ENCODE measurements at regions not wholly inside any gene's neighbourhood (a gene's known extent, or its start where the extent isn't known, plus 50 kb on each side); places are given as distances from the start of the nearest gene placed in this dataset.
A peak's percentile ranks its signal among the peaks of the same experiment; 100 is the strongest.

DNA sequence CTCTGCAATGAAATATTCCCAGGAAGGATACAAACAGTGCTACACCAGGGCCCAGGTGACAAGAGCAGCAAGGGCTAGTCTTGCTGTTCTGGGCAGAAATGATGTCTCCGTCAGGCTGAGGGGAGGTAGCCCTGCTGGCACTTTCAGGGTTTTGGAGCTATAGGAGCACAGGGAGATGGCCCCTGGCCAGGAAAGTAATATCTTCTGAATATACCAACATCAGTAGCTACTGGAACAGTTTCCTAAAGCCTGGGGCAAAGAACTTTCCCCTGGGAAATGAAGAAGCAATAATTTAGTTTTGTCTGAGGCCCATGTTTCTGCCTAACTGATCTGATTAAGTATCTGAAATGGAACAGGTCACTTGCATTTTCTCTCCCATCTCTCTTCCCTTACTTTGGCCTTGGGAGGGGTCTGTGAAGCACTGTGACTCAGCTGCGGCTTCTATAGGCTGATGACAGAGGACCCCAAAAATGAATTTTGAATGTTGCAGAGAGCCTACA lies 489.1 kb upstream of the PODXL start:
- H3K27me3 Mint-ChIP-seq (ENCODE audit: unreplicated experiment): no peaks in the 10 kb centered on the region
- DNase-seq: no peak
- no peaks in the 10 kb centered on the region for H3K9me3 Mint-ChIP-seq (ENCODE audit: unreplicated experiment)
- no peaks in the 10 kb centered on the region for H3K36me3 Mint-ChIP-seq (ENCODE audit: unreplicated experiment)
- no peak overlapping the region for H3K4me3 Mint-ChIP-seq (ENCODE audit: unreplicated experiment)
- H3K4me1 Mint-ChIP-seq (ENCODE audit: low read depth, unreplicated experiment): no peaks in the 10 kb centered on the region
- TF ChIP-seq, protein P1, sequence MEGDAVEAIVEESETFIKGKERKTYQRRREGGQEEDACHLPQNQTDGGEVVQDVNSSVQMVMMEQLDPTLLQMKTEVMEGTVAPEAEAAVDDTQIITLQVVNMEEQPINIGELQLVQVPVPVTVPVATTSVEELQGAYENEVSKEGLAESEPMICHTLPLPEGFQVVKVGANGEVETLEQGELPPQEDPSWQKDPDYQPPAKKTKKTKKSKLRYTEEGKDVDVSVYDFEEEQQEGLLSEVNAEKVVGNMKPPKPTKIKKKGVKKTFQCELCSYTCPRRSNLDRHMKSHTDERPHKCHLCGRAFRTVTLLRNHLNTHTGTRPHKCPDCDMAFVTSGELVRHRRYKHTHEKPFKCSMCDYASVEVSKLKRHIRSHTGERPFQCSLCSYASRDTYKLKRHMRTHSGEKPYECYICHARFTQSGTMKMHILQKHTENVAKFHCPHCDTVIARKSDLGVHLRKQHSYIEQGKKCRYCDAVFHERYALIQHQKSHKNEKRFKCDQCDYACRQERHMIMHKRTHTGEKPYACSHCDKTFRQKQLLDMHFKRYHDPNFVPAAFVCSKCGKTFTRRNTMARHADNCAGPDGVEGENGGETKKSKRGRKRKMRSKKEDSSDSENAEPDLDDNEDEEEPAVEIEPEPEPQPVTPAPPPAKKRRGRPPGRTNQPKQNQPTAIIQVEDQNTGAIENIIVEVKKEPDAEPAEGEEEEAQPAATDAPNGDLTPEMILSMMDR (IDR thresholded peaks at IDR 0.05; ENCODE audit: partially characterized antibody, unreplicated experiment): no peak
- no peak overlapping the region for H3K27ac Mint-ChIP-seq (ENCODE audit: unreplicated experiment)

DNA sequence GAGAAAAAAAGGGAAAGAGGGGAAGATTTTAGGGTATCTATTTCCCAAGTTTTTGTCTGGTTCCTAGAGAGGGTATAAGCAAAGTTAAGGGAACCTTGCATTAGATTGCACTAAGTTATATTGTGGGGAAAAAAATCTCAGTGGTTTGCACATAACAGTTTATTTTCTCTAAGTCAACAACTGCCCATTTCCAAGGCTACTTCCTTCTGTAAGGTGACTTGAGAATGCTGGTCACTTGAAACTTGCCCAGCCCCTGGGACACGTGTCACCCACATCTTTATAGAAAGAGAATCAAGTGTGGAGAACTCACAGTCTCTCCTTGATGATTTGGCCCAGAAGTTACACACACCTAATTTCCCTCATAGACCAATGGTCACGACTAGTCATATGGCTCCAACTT lies 488.6 kb upstream of the PODXL start:
- Mint-ChIP-seq H3K36me3 (ENCODE audit: unreplicated experiment) (no peaks in the 10 kb centered on the region), H3K4me3 (ENCODE audit: unreplicated experiment) (no peak overlapping the region), H3K27ac (ENCODE audit: unreplicated experiment) (no peak overlapping the region), H3K9me3 (ENCODE audit: unreplicated experiment) (no peaks in the 10 kb centered on the region), H3K4me1 (ENCODE audit: low read depth, unreplicated experiment) (no peaks in the 10 kb centered on the region), H3K27me3 (ENCODE audit: unreplicated experiment) (no peaks in the 10 kb centered on the region)
- DNase-seq: no peak
- TF ChIP-seq, protein P1 (IDR thresholded peaks at IDR 0.05; ENCODE audit: partially characterized antibody, unreplicated experiment): no peak

DNA sequence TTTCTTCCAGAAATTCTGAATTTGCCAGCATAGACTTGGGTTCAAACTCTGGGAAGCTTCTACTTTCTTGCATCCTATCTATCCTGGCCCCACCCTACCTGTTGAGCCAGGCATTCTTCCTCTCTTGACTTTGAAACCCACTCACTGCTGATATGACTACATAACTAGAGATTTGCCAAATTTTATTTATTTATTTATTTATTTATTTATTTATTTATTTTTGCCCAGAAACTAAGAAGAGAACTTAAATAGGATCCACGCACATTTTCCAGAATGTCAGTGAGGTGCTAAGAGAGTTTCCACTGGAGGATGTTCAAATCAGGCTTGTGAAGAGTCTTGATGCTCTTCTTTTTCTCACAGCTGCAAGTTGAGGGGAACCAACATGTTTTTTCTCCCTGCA lies 487.8 kb upstream of the PODXL start:
- Mint-ChIP-seq H3K4me3 (ENCODE audit: unreplicated experiment) (no peak overlapping the region), H3K27ac (ENCODE audit: unreplicated experiment) (no peak overlapping the region), H3K36me3 (ENCODE audit: unreplicated experiment) (no peaks in the 10 kb centered on the region), H3K9me3 (ENCODE audit: unreplicated experiment) (no peaks in the 10 kb centered on the region), H3K27me3 (ENCODE audit: unreplicated experiment) (no peaks in the 10 kb centered on the region), H3K4me1 (ENCODE audit: low read depth, unreplicated experiment) (no peaks in the 10 kb centered on the region)
- DNase-seq: no peak
- TF ChIP-seq, protein P1 (IDR thresholded peaks at IDR 0.05; ENCODE audit: partially characterized antibody, unreplicated experiment): no peak

DNA sequence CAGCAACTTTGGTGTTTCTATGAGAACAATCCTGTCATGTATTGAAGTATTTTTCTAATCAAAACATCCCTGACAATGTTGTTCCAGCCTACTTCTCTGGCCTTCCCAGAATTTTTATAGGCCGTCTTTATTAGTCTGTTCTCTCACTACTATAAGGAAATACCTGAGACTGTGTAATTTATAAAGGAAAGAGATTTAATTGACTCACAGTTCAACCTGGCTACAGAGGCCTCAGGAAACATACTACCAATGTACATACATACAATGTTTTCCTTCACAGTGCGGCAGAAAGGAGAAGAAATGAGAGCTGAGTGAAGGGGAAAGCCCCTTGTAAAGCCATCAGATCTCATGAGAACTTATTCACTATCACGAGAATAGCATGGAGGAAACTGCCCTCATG lies 484.7 kb upstream of the PODXL start:
- no peaks in the 10 kb centered on the region for H3K9me3 Mint-ChIP-seq (ENCODE audit: unreplicated experiment)
- no peak for DNase-seq
- TF ChIP-seq, protein P1 (IDR thresholded peaks at IDR 0.05; ENCODE audit: partially characterized antibody, unreplicated experiment): no peak
- no peak overlapping the region for H3K4me3 Mint-ChIP-seq (ENCODE audit: unreplicated experiment)
- H3K4me1 Mint-ChIP-seq (ENCODE audit: low read depth, unreplicated experiment): peaks cover 1% of the 10 kb centered on the region
- H3K27ac Mint-ChIP-seq (ENCODE audit: unreplicated experiment): no peak overlapping the region
- H3K36me3 Mint-ChIP-seq (ENCODE audit: unreplicated experiment): no peaks in the 10 kb centered on the region
- no peaks in the 10 kb centered on the region for H3K27me3 Mint-ChIP-seq (ENCODE audit: unreplicated experiment)

DNA sequence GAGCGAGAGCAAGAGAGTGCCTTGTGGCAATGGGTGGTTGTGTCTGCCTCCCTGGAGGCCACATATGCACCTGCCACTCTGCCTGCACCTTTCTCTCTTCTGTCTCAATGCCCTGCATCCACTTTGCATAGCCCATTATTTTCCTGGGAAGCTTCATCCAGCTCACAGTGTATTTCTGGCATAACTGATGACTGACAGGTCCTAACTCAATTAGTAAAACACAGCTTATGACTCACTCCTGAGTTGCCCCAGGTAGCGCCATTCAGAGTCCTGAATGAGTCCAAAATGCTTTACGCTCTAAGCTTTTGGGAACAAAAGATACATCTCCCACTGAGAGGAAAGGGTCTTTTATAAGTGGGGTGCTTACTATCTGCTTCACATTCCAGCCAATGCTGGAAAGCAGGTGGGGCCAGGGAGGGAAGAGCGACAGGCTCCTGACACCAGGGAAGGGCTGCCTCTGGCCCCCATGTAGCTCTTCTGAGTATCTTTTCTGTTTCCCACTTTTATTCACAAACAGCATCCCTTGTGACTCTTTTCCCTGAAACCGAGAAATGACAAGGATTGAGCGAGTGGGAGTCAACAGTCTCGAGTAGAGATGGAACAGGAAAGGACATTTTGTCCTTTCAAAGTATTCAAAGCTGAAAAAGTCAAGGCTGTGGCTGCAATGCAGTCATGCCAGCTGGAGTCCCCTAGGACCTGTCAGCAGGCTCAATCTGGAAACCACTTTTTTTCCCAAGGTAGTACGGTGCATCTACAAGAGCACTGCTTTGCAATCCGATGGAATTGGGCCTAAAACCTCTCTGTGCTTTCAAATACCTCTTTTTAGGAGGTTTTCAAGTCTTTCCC lies 479.3 kb upstream of the PODXL start:
- H3K4me3 Mint-ChIP-seq (ENCODE audit: unreplicated experiment): no peak overlapping the region
- H3K27me3 Mint-ChIP-seq (ENCODE audit: unreplicated experiment): no peaks in the 10 kb centered on the region
- H3K4me1 Mint-ChIP-seq (ENCODE audit: low read depth, unreplicated experiment): peaks cover 10% of the 10 kb centered on the region
- no peaks in the 10 kb centered on the region for H3K9me3 Mint-ChIP-seq (ENCODE audit: unreplicated experiment)
- no peak for DNase-seq
- TF ChIP-seq, protein P1 (IDR thresholded peaks at IDR 0.05; ENCODE audit: partially characterized antibody, unreplicated experiment): no peak
- no peaks in the 10 kb centered on the region for H3K36me3 Mint-ChIP-seq (ENCODE audit: unreplicated experiment)
- peak overlapping the region; percentile 21 for H3K27ac Mint-ChIP-seq (ENCODE audit: unreplicated experiment)
